Activated CD8-positive, alpha-beta memory T cell treated with anti-CD3 and anti-CD28 coated beads for 36 hours (primary cell): ENCODE measurements at regions not wholly inside any gene's neighbourhood (a gene's known extent, or its start where the extent isn't known, plus 50 kb on each side); places are given as distances from the start of the nearest gene placed in this dataset.
"Not testable (repeated sequence)": the region's sequence is repeated elsewhere in the genome, so short reads cannot be mapped to it uniquely, and the experiment has no call there.

Experiments used
- CTCF ChIA-PET: fragments of 350-600 bp; sonication (Branson Sonifier 250); formaldehyde crosslinking; loops from one replicate; lab custom pipeline; 2021; ENCODE audit warnings: antibody characterized with exemption; lab: Charles Lee
- POLR2A ChIA-PET: fragments of 350-600 bp; sonication (Branson Sonifier 250); formaldehyde crosslinking; loops from one replicate; lab custom pipeline; 2021; ENCODE audit warnings: antibody characterized with exemption; lab: Charles Lee

DNA sequence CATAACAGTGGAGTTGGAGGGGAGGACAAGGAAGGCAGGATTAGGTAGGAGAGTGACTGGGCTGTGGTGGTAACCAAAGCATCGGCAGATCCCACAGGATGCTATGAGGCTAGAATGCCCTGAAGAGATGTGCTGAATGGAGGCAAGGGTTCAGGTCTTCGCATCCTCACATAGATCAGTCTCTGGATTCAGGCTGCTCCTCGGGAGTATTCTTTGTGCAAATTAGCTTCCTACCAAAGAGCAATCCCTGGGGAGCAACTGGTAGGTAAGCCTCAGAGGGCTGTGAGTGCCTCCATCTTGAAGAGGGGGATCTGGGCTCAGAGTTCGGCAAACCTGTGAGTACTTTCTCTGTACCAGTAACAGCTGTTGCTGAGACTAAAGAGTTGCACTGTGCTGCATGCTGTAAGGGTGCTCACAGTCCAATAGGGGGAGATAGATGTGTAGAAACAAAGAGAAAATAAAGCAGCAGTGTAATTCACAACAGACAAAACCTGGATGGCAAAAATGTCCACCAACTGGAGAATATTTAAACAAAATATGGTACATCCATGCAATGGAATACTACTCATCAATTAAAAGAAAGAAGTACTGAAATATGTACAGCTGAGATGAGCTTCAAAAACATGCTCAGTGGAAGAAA lies 322.4 kb upstream of the DEPDC1 start:
- ChIA-PET CTCF (no interaction called here), POLR2A (no interaction called here)

DNA sequence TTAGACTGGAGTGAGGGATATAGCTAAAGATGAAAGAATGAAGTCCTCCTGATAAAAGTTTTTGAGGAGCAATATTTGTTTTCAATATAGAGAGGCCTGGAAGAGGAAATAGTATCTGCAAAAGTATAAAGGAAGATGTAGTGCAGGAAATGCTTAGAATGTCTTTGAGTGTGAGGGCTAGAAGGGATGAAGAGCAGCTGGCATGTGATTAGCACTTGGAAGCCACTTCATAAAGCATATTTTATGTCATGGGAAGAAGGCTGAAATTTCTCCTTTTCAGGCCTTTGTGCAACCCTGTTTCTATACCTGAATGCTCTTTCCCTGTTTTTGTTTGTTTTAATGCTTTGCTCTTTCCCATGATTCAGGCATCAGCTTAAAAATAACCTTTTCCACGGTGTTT lies 323.3 kb upstream of the DEPDC1 start:
- ChIA-PET POLR2A (no interaction called here), CTCF (no interaction called here)

DNA sequence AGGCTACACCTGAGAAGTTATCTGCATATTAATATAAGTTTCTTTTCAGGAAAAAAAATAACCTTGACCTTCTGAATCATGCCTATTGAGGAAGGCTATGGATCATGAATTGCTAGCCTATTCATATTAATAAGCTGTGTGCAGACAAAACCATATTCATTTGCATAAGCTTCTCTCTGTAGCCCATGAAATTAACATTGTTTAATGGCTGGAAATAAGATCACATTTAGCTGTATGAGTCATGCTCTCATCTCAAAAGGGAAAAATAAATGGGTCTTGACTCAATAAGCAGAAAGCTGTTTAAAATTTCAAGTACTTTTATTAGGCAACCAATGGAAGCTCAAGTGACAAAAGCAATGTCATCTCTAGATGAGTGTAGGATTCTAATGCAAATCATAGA lies 330.0 kb upstream of the DEPDC1 start:
- CTCF ChIA-PET: no interaction called here

DNA sequence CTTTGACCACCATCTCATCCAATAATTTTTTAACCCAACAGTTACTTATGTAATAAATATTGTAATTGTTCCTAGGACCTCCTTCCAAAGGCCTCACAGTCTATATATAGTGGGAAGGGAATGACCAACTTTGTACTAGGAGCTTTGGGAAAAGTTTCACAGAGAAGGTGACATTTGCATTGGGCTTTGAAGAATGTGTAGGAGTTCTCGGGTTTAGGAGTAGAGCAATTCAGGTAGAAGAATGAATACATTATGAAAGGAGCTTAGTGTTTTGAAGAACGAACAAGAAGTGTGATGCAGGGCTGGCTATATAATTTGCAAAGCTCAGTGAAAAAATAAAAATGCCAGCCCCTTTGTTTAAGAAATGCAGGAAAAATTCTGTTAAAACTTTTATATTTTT lies 330.4 kb upstream of the DEPDC1 start:
- POLR2A ChIA-PET: no interaction called here
- CTCF ChIA-PET: no interaction called here

More for the DNA sequence above, 330.0 kb upstream of the DEPDC1 start:
- POLR2A ChIA-PET: no interaction called here

DNA sequence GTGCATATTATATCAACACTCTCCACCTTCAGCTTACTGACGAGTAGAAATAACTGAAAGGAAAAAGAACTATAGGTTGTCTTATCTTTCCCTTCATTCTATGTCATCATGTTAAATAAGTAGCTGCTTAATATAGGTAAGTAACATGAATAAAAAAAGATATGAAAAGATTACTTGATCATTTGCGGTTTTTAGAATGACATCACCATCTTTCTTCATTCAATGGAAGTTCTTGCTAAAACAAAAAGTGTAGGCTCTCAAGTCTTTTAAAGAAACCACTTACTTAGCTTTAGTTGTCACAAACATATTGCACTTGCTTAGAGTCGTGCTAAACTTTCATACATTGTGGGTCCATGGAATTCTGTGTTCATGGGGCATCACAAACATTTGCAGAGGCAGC lies 331.1 kb upstream of the DEPDC1 start:
- CTCF ChIA-PET: no interaction called here

DNA sequence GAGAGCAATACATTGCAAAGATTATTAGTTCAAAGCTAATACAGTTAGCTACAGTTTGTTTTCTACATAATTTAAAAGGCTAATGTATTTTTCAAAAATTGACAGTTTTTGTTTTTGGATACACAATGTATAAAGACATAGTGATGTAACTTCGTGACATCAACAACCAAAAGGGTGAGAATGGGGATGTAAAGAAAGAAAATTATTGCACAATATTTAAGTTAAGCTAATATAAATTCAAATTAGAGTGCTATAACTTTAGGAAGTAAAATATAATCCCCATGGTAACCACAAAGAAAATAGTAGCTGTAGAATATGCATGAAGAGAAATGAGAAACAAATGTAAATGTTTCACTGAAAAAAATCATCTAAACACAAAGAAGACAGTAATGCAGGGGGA lies 334.4 kb upstream of the DEPDC1 start:
- CTCF ChIA-PET: no interaction called here
- POLR2A ChIA-PET: no interaction called here

More for the DNA sequence above, 331.1 kb upstream of the DEPDC1 start:
- POLR2A ChIA-PET: no interaction called here

DNA sequence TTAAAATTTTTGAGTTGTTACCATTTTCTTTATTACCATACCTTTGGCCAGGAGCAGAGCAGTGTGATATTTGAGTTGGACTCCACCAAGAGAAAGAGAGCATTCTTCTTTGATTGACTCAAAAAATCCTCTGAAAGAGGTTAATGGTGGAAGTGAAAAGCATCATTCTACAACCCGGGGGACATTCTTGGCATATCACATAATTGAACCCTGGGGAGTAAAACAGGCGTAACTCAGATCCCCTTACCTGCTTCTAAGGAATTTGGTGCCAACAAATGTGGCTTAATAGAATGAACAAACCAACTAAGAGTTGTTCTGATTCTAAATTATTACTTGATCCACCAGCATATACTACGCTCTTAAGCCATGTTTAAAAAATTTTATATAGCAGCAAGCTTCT lies 351.1 kb upstream of the DEPDC1 start:
- POLR2A ChIA-PET: no interaction called here
- CTCF ChIA-PET: no interaction called here

DNA sequence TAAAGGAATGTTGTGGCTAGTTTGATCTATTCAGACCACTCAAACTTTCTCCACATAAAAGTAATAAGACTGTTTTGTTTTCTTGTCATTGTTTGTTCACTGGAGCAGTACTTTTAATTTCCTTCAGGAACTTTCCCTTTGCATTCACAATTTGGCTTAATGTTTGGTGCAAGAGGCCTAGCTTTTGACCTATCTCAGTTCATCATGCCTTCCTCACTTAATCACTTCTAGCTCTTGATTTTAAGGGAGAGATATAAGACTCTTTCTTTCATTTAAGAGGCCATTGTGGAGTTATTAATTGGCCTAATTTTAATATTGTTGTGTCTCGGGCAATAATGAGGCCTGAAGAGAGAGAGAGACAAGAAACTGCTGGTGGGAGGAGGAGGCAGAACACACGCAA lies 371.7 kb upstream of the DEPDC1 start:
- CTCF ChIA-PET: no interaction called here

DNA sequence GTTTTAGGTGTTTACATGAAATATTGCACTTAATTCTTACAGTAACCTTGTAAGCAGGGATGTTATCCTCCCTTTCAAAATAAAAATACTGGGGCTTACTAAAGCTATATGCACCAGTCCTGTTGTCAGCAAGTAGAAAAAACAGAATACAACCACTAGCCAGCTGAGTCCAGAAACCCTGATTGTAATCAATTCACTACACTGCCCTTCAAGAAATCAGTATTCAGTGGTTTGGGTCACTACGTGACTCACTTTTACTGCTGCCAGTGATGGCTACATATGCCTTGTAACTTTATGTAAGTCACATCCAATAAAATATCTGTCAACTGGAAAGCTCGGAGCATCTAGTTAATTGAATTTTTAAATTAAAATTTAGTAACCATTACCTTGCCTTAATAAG lies 376.3 kb upstream of the DEPDC1 start:
- CTCF ChIA-PET: no interaction called here
- POLR2A ChIA-PET: no interaction called here

More for the DNA sequence above, 371.7 kb upstream of the DEPDC1 start:
- POLR2A ChIA-PET: no interaction called here

DNA sequence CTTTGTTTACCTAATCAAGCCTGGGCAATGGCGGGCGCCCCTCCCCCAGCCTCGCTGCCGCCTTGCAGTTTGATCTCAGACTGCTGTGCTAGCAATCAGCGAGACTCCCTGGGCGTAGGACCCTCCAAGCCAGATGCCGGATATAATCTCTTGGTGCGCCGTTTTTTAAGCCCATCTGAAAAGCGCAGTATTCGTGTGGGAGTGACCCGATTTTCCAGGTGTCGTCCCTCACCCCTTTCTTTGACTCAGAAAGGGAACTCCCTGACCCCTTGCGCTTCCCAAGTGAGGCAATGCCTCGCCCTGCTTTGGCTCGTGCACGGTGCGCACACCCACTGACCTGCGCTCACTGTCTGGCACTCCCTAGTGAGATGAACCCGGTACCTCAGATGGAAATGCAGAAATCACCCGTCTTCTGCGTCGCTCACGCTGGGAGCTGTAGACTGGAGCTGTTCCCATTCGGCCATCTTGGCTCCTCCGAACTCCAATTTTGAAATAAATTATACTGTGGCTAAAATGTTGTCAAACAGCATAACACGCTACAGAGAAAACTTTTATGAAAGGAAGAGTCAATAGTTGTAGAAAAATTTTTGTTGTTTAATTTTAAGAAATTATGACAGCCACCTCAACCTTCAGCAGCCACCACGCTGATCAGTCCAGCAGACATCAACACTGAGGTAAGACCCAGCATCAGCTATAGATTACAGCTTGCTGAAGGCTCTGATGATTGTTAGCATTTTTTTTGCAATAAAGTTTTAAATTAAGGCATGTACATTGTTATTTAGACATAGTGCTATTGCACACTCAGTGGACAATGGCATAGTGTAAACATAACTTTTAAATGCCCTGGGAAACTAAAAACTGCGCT lies 384.7 kb upstream of the DEPDC1 start:
- CTCF ChIA-PET, POLR2A ChIA-PET: not testable (repeated sequence)

DNA sequence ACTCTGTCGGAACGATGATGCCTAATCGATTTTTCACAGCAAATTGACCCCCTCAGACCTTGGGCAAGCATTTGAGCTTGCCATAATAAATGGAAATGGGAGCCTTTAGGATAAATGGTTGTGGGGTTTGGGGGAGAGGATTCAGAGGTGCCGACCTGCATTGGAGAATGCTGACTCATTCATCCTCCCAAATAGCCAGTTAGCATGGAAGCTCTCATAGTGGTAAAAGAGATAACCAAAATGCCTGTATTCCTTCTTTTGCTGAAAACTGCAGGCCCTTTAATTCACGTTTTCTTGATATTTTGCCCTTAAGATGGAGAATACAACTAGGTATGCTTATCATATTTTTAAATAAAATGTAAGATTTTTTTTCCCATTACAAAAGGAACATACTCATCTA lies 392.6 kb upstream of the DEPDC1 start:
- CTCF ChIA-PET: no interaction called here

DNA sequence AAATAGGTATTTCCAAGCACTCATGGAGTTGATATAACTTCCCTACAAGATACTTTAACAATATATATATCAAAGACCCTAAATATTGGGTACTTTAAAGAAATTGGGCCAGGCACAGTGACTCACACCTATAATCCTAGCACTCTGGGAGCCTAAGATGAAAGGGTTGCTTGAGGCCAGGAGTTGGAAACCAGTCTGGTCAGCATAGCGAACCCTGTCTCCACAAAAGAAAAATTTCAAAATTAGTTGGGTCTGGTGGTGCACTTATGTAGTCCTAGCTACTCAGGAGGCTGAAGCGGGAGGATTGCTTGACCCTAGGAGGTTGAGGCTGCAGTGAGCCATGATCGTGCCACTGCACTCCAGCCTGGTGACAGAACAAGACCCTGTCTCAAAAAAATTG lies 393.9 kb upstream of the DEPDC1 start:
- CTCF ChIA-PET: no interaction called here
- POLR2A ChIA-PET: no interaction called here

More for the DNA sequence above, 392.6 kb upstream of the DEPDC1 start:
- POLR2A ChIA-PET: no interaction called here

DNA sequence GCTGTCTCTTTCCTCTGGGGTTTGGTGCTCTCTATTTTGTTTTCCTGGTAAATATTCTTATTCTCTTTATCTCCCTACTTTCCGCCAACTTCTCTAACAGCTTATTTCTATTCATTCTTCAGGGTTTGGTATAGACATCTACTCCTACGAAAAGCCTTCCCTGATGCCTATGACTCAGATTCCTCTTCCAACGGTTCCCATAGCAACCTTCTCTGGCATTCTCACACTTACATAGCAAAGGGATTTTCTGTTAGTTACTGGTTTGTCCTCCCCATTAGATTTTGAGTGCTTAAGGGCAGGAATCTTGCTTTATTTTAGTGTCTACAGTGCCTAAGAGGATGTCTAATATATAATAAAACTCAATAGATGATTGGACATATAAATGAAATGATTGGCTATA lies 407.6 kb upstream of the DEPDC1 start:
- ChIA-PET CTCF (no interaction called here), POLR2A (no interaction called here)

DNA sequence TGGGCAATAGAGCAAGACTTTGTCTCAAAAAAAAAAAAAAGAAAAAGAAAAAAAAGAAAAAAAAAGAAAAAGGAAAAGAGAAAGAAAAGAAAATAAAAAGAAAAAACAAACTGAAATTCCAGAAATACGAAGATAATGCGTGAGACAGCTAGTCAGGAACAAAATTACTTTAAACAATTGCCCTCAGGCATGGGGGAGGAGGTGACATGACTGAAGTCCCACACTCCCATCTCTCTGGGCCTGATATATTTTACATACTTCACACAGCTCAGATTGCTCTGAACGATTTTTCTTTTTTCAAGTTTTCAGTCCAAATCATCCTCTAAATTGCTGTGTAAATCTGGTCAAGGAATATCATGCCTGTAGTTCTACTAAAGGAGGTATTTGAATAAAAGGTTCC lies 409.5 kb upstream of the DEPDC1 start:
- POLR2A ChIA-PET: no interaction called here
- CTCF ChIA-PET: no interaction called here

DNA sequence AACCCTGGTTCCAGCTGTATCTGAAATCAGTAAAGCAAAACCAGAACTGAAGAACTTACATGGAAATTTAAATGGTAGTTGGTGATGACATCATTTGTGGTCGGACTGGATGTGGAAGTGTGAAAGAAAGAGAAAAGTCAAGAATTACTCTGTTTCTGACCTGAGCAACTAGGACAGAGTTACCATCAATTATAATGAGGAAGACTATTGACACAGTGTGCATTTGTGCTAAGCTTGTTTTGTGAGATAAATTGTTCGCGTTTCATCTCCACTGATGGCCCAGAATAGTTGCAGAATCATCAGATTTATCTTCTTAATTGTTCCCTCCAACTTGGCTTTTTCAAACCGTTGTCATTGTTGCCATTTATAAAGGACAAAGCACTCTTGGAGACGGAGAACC lies 410.6 kb upstream of the DEPDC1 start:
- ChIA-PET CTCF (no interaction called here), POLR2A (no interaction called here)

DNA sequence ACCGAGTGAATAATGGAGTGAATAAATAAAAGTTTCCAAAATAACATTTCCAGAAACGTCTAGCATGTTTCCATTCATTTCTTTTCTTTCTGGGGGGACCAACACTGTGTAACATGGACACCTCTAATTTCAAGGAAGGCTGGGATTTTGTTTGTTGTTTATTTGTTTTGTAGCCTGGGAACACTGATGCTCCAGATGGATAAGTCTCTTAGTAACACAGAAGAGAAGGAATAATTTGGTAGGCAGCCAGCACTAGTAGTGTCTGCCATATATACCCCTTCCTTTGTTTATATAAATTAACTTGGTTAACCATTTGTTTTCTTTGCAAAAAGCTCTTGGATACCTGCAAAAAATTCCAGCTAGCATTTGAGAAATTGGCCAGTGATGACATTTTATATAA lies 411.4 kb upstream of the DEPDC1 start:
- POLR2A ChIA-PET: no interaction called here
- CTCF ChIA-PET: no interaction called here

DNA sequence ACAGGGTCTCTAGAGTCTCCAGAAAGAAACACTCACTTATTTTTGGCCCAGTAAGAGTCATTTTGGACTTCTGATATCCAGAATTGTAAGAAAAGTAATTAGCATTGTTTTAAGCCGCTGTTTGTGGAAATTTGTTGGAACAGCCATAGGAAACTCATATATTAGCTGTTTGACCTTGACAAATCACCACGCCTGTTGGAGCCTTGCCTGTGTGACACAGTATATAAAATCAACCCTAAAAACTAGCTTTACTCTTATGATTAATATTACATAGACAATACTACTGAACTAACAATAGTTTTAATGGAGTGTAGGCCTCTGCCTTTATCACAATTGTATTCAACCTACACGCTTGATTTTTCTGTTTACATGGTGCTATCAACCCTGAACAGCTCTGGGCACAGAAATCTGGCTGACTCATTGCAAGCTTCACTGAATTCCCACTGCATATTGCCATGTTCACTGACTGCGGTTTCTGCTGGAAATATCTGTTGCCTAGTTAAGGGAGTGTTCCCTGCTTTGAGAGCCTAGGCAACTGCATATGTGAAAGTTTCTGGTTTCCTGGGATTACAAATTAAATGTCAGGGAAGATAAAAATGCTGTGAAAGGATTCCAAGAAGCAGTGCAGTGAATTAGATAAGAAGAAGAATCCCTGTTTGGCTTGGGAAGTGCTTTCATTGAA lies 419.5 kb upstream of the DEPDC1 start:
- CTCF ChIA-PET: no interaction called here
- POLR2A ChIA-PET: no interaction called here

DNA sequence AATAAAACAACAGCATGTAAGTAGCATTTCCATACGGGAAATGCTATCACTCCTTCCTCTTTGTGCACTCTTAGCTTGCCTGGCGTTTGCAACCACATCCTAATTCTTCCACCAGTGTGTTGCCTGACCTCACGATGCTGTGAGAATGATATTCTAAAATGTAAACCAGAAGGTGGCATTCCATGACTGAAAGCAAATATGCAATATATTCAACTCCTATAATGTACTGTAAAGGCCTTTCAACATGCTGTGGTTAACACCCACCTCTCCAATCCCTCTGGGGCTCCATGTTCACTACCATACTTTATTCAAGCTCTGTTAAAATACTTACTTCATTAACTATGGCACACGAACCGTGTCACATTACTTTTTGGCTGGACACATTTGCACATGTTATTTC lies 420.6 kb upstream of the DEPDC1 start:
- ChIA-PET POLR2A (no interaction called here), CTCF (no interaction called here)

DNA sequence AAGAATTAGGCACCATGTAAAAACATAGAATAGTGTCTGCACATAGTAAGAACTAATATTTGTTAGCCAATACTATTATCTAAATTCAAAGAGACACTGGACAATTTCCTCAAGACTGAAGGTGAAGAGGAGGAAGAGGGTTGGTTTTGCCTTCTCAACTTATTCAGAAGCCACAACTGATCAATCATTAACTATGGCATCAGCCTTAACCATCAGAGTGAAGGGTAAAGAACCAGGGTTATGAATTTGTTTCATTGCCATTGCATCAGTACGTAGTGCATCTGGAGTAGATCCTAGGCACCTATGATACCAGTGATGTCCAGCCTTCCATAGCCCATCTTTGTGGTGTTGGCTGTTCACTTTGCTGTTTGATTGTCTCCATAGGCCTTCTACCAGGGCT lies 421.7 kb upstream of the DEPDC1 start:
- POLR2A ChIA-PET: no interaction called here
- CTCF ChIA-PET: no interaction called here

DNA sequence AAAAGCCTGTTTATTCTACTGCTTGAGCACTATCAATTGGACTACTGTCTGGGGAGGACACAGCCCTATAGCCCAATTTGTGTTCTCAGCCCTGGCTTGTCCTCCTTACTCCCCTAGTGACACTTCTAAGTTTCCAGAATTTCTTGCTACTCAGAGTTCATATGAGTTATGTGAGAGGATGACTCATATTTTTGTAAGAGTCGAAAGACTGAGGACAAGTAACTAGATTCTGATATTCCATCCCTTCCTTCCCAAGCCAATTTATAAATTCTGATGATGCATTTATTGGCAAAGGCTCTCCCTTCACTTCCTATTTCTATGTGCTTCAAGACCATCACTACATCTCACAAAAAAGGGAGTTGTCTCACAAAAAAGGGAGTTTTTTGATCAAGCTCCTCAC lies 422.2 kb upstream of the DEPDC1 start:
- CTCF ChIA-PET: no interaction called here
- POLR2A ChIA-PET: no interaction called here
